ENCODE measurements at regions not wholly inside any gene's neighbourhood (a gene's known extent, or its start where the extent isn't known, plus 50 kb on each side); places are given as distances from the start of the nearest gene placed in this dataset.
"Not testable (repeated sequence)": the region's sequence is repeated elsewhere in the genome, so short reads cannot be mapped to it uniquely, and the experiment has no call there.

- no peak for DNase-seq (ENCODE audit: low spot score)
- intact Hi-C loops (cut with DNase I): no loop called here
These were observed 224.0 kb downstream of the TTC6 start for GRCh38 chr14:37819155-37820015.

- intact Hi-C loops (cut with DNase I); DNase-seq (ENCODE audit: low spot score): not testable (repeated sequence)
These were observed 225.4 kb downstream of the TTC6 start for GRCh38 chr14:37820810-37821209.

GRCh38 chr14:37824939-37825712 lies 229.7 kb downstream of the TTC6 start:
- intact Hi-C loops (cut with DNase I): no loop called here
- DNase-seq (ENCODE audit: low spot score): no peak

- DNase-seq (ENCODE audit: low spot score): no peak
- intact Hi-C loops (cut with DNase I): no loop called here
These were observed 231.4 kb downstream of the TTC6 start for GRCh38 chr14:37826869-37827268.

GRCh38 chr14:37830271-37830670 lies 234.8 kb downstream of the TTC6 start:
- intact Hi-C loops (cut with DNase I): loop anchor here in 1 of 2 donors (5.0 kb wide), 1 partner anchor 663 kb away; no protein-coding TSS in a partner anchor
- DNase-seq (ENCODE audit: low spot score): no peak

GRCh38 chr14:37834275-37834674 lies 238.8 kb downstream of the TTC6 start:
- no peak for DNase-seq (ENCODE audit: low spot score)
- intact Hi-C loops (cut with DNase I): loop anchor here in 1 of 2 donors (5.0 kb wide), 1 partner anchor 667 kb away; no protein-coding TSS in a partner anchor

GRCh38 chr14:37838778-37839177 lies 243.3 kb downstream of the TTC6 start:
- intact Hi-C loops (cut with DNase I); DNase-seq (ENCODE audit: low spot score): not testable (repeated sequence)

GRCh38 chr14:37841039-37841438 lies 245.6 kb downstream of the TTC6 start:
- intact Hi-C loops (cut with DNase I); DNase-seq (ENCODE audit: low spot score): not testable (repeated sequence)

GRCh38 chr14:37842106-37842505 lies 246.7 kb downstream of the TTC6 start:
- no peak for DNase-seq (ENCODE audit: low spot score)
- intact Hi-C loops (cut with DNase I): no loop called here

GRCh38 chr14:37843954-37844607 lies 248.7 kb downstream of the TTC6 start:
- DNase-seq (ENCODE audit: low spot score): no peak

GRCh38 chr14:37844614-37845013 lies 249.2 kb downstream of the TTC6 start:
- intact Hi-C loops (cut with DNase I): no loop called here
- no peak for DNase-seq (ENCODE audit: low spot score)

More at GRCh38 chr14:37843954-37844607, 248.7 kb downstream of the TTC6 start:
- intact Hi-C loops (cut with DNase I): no loop called here

- no peak for DNase-seq (ENCODE audit: low spot score)
- intact Hi-C loops (cut with DNase I): no loop called here
These were observed 253.7 kb downstream of the TTC6 start for GRCh38 chr14:37848985-37849621.

- no peak for DNase-seq (ENCODE audit: low spot score)
- intact Hi-C loops (cut with DNase I): no loop called here
These were observed 255.6 kb downstream of the TTC6 start for GRCh38 chr14:37851054-37851453.

GRCh38 chr14:37855871-37856270 lies 260.4 kb downstream of the TTC6 start:
- DNase-seq (ENCODE audit: low spot score): no peak
- intact Hi-C loops (cut with DNase I): no loop called here

GRCh38 chr14:37857774-37858266 lies 262.4 kb downstream of the TTC6 start:
- DNase-seq (ENCODE audit: low spot score): no peak
- intact Hi-C loops (cut with DNase I): no loop called here

GRCh38 chr14:37858733-37859132 lies 263.3 kb downstream of the TTC6 start:
- intact Hi-C loops (cut with DNase I): no loop called here
- no peak for DNase-seq (ENCODE audit: low spot score)

- intact Hi-C loops (cut with DNase I): no loop called here
- DNase-seq (ENCODE audit: low spot score): no peak
These were observed 263.7 kb downstream of the TTC6 start for GRCh38 chr14:37859177-37859576.

- intact Hi-C loops (cut with DNase I): no loop called here
- no peak for DNase-seq (ENCODE audit: low spot score)
These were observed 266.8 kb downstream of the TTC6 start for GRCh38 chr14:37862263-37862662.

GRCh38 chr14:37864128-37864527 lies 268.7 kb downstream of the TTC6 start:
- DNase-seq (ENCODE audit: low spot score): no peak
- intact Hi-C loops (cut with DNase I): no loop called here

All from posterior vena cava (tissue), 2 donors.